ENCODE measurements at regions not wholly inside any gene's neighbourhood (a gene's known extent, or its start where the extent isn't known, plus 50 kb on each side); places are given as distances from the start of the nearest gene placed in this dataset.

- POLR2A ChIA-PET, result no interaction called here
- no peak for DNase-seq
Observed at GRCh38 chr6:78492351-78493017, 374.9 kb upstream of the IRAK1BP1 start.

DNA sequence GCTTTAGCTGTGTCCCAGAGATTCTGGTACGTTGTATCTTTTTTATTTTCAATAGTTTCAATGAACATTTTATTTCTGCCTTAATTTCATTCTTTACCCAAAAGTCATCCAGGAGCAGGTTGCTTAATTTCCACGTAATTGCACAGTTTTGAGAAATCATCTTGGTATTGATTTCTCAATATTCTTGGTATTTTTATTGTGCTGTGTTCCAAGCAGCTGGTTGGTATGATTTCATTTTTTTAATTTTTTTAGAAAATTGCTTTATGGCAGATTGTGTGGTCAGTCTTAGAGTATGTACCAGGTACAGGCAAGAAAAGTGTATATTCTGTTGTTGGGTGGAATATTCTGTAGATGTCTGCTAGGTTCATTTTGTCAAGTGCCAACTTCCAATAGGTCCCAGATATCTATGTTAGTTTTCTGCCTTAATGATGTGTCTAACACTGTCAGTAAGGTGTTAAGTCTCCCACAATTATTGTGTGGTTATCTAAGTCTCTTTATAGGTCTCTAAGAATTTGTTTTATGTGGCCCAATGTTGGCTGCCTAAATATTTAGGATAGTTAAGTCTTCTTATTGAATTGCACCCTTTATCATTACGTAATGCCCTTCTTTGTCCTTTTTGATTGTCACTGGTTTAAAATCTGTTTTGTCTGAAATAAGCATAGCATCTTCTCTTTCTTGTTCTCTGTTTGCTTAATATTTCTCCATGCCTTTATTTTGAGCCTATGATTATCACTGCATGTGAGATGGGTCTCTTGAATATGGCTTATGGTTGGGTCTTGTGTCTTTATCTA lies 366.9 kb upstream of the IRAK1BP1 start:
- CTCF ChIA-PET, result no interaction called here
- H3K4me3 ChIP-seq (ENCODE audit: low read depth in 2 of 2, low read length in 1 of 2), result no peak overlapping the region
- POLR2A ChIA-PET, result no interaction called here
- no peaks in the 10 kb centered on the region for H3K4me1 ChIP-seq (ENCODE audit: control insufficient read depth in 1 of 2, insufficient read depth in 2 of 2, low read depth in 1 of 2, low read length in 1 of 2)
- no peaks in the 10 kb centered on the region for H3K9me2 ChIP-seq
- no peaks in the 10 kb centered on the region for H3K27me3 ChIP-seq (ENCODE audit: insufficient read depth)
- H3K9ac ChIP-seq, result no peak overlapping the region
- H3K27ac ChIP-seq (ENCODE audit: low read depth in 2 of 2, low read length in 1 of 2), result no peak overlapping the region
- H2AFZ ChIP-seq (ENCODE audit: low read depth), result no peak overlapping the region
- no peaks in the 10 kb centered on the region for H3K79me2 ChIP-seq (ENCODE audit: insufficient read depth)
- 47% methylated on average over 3 of the region's 3 CpGs for WGBS (ENCODE audit: low lambda C conversion rate)
- DNase-seq, result no peak
- no peak overlapping the region for H3K4me2 ChIP-seq
- H4K20me1 ChIP-seq (ENCODE audit: insufficient read depth), result no peaks in the 10 kb centered on the region
- no peaks in the 10 kb centered on the region for H3K9me3 ChIP-seq
- H3K36me3 ChIP-seq (replicated peaks in 1 of 2; ENCODE audit: control insufficient read depth in 1 of 2, insufficient read depth in 2 of 2, low read length in 1 of 2), result no peaks in the 10 kb centered on the region
- H3F3A ChIP-seq (replicated peaks; ENCODE audit: insufficient read depth), result no peaks in the 10 kb centered on the region
- TF ChIP-seq USF1 (IDR thresholded peaks at IDR 0.05; ENCODE audit: borderline replicate concordance, low read depth), result no peak
- no peak for TF ChIP-seq TEAD4 (IDR thresholded peaks at IDR 0.05; ENCODE audit: borderline replicate concordance, insufficient read depth)
- no peak for TF ChIP-seq FOXM1 (IDR thresholded peaks at IDR 0.05; ENCODE audit: low read depth)
- TF ChIP-seq MAX (IDR thresholded peaks at IDR 0.05; ENCODE audit: low read depth), result no peak
- no peak for TF ChIP-seq RCOR1 (IDR thresholded peaks at IDR 0.05; ENCODE audit: low read length)
- TF ChIP-seq RFX5 (IDR thresholded peaks at IDR 0.05; ENCODE audit: low read length), result no peak
- no peak for TF ChIP-seq MXI1 (IDR thresholded peaks at IDR 0.05; ENCODE audit: low read depth, low read length)
- no peak for TF ChIP-seq TCF12 (IDR thresholded peaks at IDR 0.05)
- TF ChIP-seq RAD21 (IDR thresholded peaks at IDR 0.05; ENCODE audit: low read length), result no peak
- TF ChIP-seq EP300 (IDR thresholded peaks at IDR 0.05; ENCODE audit: borderline replicate concordance in 1 of 2, low read depth in 1 of 2, low read length in 1 of 2), result no peak
- TF ChIP-seq GABPA (IDR thresholded peaks at IDR 0.05; ENCODE audit: low read depth), result no peak
- TF ChIP-seq RXRA (IDR thresholded peaks at IDR 0.05; ENCODE audit: borderline replicate concordance, low read depth), result no peak
- TF ChIP-seq FOSL2 (IDR thresholded peaks at IDR 0.05; ENCODE audit: borderline replicate concordance, low read depth), result no peak
- no peak for TF ChIP-seq POLR2AphosphoS5 (IDR thresholded peaks at IDR 0.05; ENCODE audit: low read depth, low read length)
- TF ChIP-seq NRF1 (IDR thresholded peaks at IDR 0.05; ENCODE audit: low read depth, low read length), result no peak
- no peak for TF ChIP-seq ELF1 (IDR thresholded peaks at IDR 0.05)

More at GRCh38 chr6:78492351-78493017, 374.9 kb upstream of the IRAK1BP1 start:
- Histone ChIP-seq H2AFZ (ENCODE audit: low read depth) (no peak overlapping the region), H3K9me3 (no peaks in the 10 kb centered on the region), H3F3A (replicated peaks; ENCODE audit: insufficient read depth) (no peaks in the 10 kb centered on the region), H3K4me3 (ENCODE audit: low read depth in 2 of 2, low read length in 1 of 2) (no peak overlapping the region), H3K36me3 (replicated peaks in 1 of 2; ENCODE audit: control insufficient read depth in 1 of 2, insufficient read depth in 2 of 2, low read length in 1 of 2) (no peaks in the 10 kb centered on the region), H3K4me1 (ENCODE audit: control insufficient read depth in 1 of 2, insufficient read depth in 2 of 2, low read depth in 1 of 2, low read length in 1 of 2) (no peaks in the 10 kb centered on the region), H3K79me2 (ENCODE audit: insufficient read depth) (no peaks in the 10 kb centered on the region), H3K9ac (no peak overlapping the region), H4K20me1 (ENCODE audit: insufficient read depth) (no peaks in the 10 kb centered on the region), H3K4me2 (no peak overlapping the region), H3K9me2 (no peaks in the 10 kb centered on the region), H3K27me3 (ENCODE audit: insufficient read depth) (no peaks in the 10 kb centered on the region), H3K27ac (ENCODE audit: low read depth in 2 of 2, low read length in 1 of 2) (no peak overlapping the region)
- CTCF ChIA-PET, result no interaction called here
- TF ChIP-seq TAF1 (IDR thresholded peaks at IDR 0.05; ENCODE audit: borderline replicate concordance, low read depth, low read length) (no peak), FOSL2 (IDR thresholded peaks at IDR 0.05; ENCODE audit: borderline replicate concordance, low read depth) (no peak), TCF12 (IDR thresholded peaks at IDR 0.05) (no peak), RCOR1 (IDR thresholded peaks at IDR 0.05; ENCODE audit: low read length) (no peak), TEAD4 (IDR thresholded peaks at IDR 0.05; ENCODE audit: borderline replicate concordance, insufficient read depth) (no peak), CTCF (IDR thresholded peaks at IDR 0.05) (no peak), YY1 (IDR thresholded peaks at IDR 0.05; ENCODE audit: low read depth) (no peak), CHD2 (IDR thresholded peaks at IDR 0.05; ENCODE audit: low read length, partially characterized antibody) (no peak), FOXM1 (IDR thresholded peaks at IDR 0.05; ENCODE audit: low read depth) (no peak), SMC3 (IDR thresholded peaks at IDR 0.05; ENCODE audit: low read depth, low read length) (no peak)
- TF ChIP-seq, protein P1, sequence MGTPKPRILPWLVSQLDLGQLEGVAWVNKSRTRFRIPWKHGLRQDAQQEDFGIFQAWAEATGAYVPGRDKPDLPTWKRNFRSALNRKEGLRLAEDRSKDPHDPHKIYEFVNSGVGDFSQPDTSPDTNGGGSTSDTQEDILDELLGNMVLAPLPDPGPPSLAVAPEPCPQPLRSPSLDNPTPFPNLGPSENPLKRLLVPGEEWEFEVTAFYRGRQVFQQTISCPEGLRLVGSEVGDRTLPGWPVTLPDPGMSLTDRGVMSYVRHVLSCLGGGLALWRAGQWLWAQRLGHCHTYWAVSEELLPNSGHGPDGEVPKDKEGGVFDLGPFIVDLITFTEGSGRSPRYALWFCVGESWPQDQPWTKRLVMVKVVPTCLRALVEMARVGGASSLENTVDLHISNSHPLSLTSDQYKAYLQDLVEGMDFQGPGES (IDR thresholded peaks at IDR 0.05; ENCODE audit: low read depth, low read length), result no peak
- WGBS (ENCODE audit: low lambda C conversion rate), result 83% methylated on average over 4 of the region's 4 CpGs
